Transverse colon (tissue), 4 donors: ENCODE measurements at regions not wholly inside any gene's neighbourhood (a gene's known extent, or its start where the extent isn't known, plus 50 kb on each side); places are given as distances from the start of the nearest gene placed in this dataset.
"Not testable (repeated sequence)": the region's sequence is repeated elsewhere in the genome, so short reads cannot be mapped to it uniquely, and the experiment has no call there.

Experiments
- DNase-seq: peaks from one replicate; pipeline ENCODE4 v3.0.0-alpha.2; 2019
- H3K27ac ChIP-seq, 4 donors: fragments of 200-600 bp; sonication (generic); 2 replicates each; pipeline ENCODE4 v1.5.1; 2016 to 2018; ENCODE audit warnings: inconsistent platforms in 4 of 4
- H3K27me3 ChIP-seq: fragments of 200-600 bp; sonication (generic); 2 replicates; pipeline ENCODE4 v1.5.1; 2017; ENCODE audit warnings: inconsistent platforms
- H3K36me3 ChIP-seq, 4 donors: fragments of 200-600 bp; sonication (generic); 2 replicates each; pipeline ENCODE4 v1.5.1; 2017 to 2019; ENCODE audit warnings: inconsistent platforms in 4 of 4
- H3K4me1 ChIP-seq, 4 donors: fragments of 200-600 bp; sonication (generic); 2 replicates each; pipeline ENCODE4 v1.5.1; 2017 to 2020; ENCODE audit warnings: inconsistent platforms in 4 of 4
- H3K4me3 ChIP-seq, 4 donors: fragments of 200-600 bp; sonication (generic); 1 replicate in 1 of 4; 2 replicates in 3 of 4; pipeline versions ENCODE4 v1.5.1 to v1.6.1; 2017 to 2019; ENCODE audit warnings: inconsistent platforms in 4 of 4
- H3K9me3 ChIP-seq, 2 donors: fragments of 200-600 bp; sonication (generic); 2 replicates each; pipeline ENCODE4 v1.5.1; 2017 to 2019; ENCODE audit warnings: inconsistent platforms in 2 of 2
- CTCF ChIP-seq, 5 experiments: fragments of 200-600 bp in 3 of 5; fragments of 450-650 bp in 2 of 5; sonication (generic) in 3 of 5; IDR thresholded peaks; 1 replicate in 2 of 5; 2 replicates in 3 of 5; pipeline ENCODE4 v1.5.1; 2016 to 2017; ENCODE audit warnings: antibody characterized with exemption in 5 of 5, inconsistent platforms in 3 of 5, mild to moderate bottlenecking in 2 of 5, moderate library complexity in 1 of 5
- EP300 ChIP-seq: sonication (generic); formaldehyde crosslinking; IDR thresholded peaks from one replicate; pipeline ENCODE4 v1.6.1; 2017; ENCODE audit warnings: antibody characterized with exemption, low read depth
- POLR2A ChIP-seq: fragments of 450-650 bp; IDR thresholded peaks from one replicate; pipeline ENCODE4 v1.6.1; 2016; ENCODE audit warnings: antibody characterized with exemption, mild to moderate bottlenecking, moderate library complexity
- POLR2AphosphoS5 ChIP-seq, 3 donors: sonication (generic); formaldehyde crosslinking; IDR thresholded peaks; one replicate each; pipeline ENCODE4 v1.6.1; 2016; ENCODE audit warnings: antibody characterized with exemption in 3 of 3
- WGBS, 2 donors: methylation state at CpG; one replicate each; pipeline ENCODE4 v1.1.5; 2018; ENCODE audit warnings: low coverage in 1 of 2; 5-methylcytosine and 5-hydroxymethylcytosine counted together
- in situ Hi-C, 4 donors: fragments of 200-750 bp; cut with MboI; loops; one replicate each; pipeline versions ENCODE4 v1.15.0 to v1.15.1; 2017; ENCODE audit warnings: low sequenced_read_pairs in 3 of 4, low pct_ligation_motif_present in 1 of 4, low pct_unique_long_range_greater_than_20kb in 1 of 4
- intact Hi-C: fragments of 100-400 bp; cut with DNase I; formaldehyde crosslinking; loops from one replicate; pipeline ENCODE4 v1.15.1; 2023; ENCODE audit warnings: low total_unique reads

GRCh38 chr6:167751579-167752115 lies 75.1 kb upstream of the AFDN start:
- H3K4me3 ChIP-seq, result no peak overlapping the region

GRCh38 chr6:167753281-167753680 lies 73.4 kb upstream of the AFDN start:
- H3K9me3 ChIP-seq, intact Hi-C loops, in situ Hi-C loops, H3K36me3 ChIP-seq, DNase-seq, H3K27ac ChIP-seq, H3K27me3 ChIP-seq, H3K4me3 ChIP-seq: not testable (repeated sequence)
- peaks cover 7 to 19% (median 9%) of the 10 kb centered on the region in 4 donors for H3K4me1 ChIP-seq
- WGBS, 2 donors, result no CpG with 5 or more reads among the region's 2 CpGs

More at GRCh38 chr6:167751579-167752115, 75.1 kb upstream of the AFDN start:
- TF ChIP-seq POLR2A, result no peak
- TF ChIP-seq CTCF (IDR thresholded peaks at IDR 0.05), result no peak
- no peak for TF ChIP-seq EP300
- TF ChIP-seq POLR2AphosphoS5 (IDR thresholded peaks at IDR 0.05), result no peak
- H3K36me3 ChIP-seq, result no peaks in the 10 kb centered on the region
- no peak for DNase-seq
- 66% methylated on average over 7 of the region's 7 CpGs; no CpG with 5 or more reads in 1 of the 2 donors for WGBS, 2 donors
- in situ Hi-C loops, result no loop called here
- intact Hi-C loops, result no loop called here
- H3K27ac ChIP-seq, result peak overlapping the region in 3 of 4 donors; percentile 2 to 29 (median 15)
- peaks cover 7 to 26% (median 9%) of the 10 kb centered on the region in 4 donors for H3K4me1 ChIP-seq
- H3K9me3 ChIP-seq, result no peaks in the 10 kb centered on the region
- no peaks in the 10 kb centered on the region for H3K27me3 ChIP-seq

GRCh38 chr6:167754691-167755090 lies 72.0 kb upstream of the AFDN start:
- intact Hi-C loops (no loop called here), in situ Hi-C loops (no loop called here)
- Histone ChIP-seq H3K27ac (no peak overlapping the region), H3K4me1 (peaks cover 7 to 10% (median 9%) of the 10 kb centered on the region in 4 donors), H3K27me3 (no peaks in the 10 kb centered on the region), H3K36me3 (no peaks in the 10 kb centered on the region), H3K4me3 (no peak overlapping the region), H3K9me3 (no peaks in the 10 kb centered on the region)
- WGBS, 2 donors, result 91 to 97% methylated on average over 6 to 10 of the region's 10 CpGs
- no peak for DNase-seq
- TF ChIP-seq POLR2AphosphoS5 (IDR thresholded peaks at IDR 0.05) (no peak), EP300 (no peak), POLR2A (no peak), CTCF (IDR thresholded peaks at IDR 0.05) (no peak)

- no peaks in the 10 kb centered on the region for H3K9me3 ChIP-seq
- 95% methylated on average over 16 of the region's 16 CpGs; no CpG with 5 or more reads in 1 of the 2 donors for WGBS, 2 donors
- TF ChIP-seq POLR2AphosphoS5 (IDR thresholded peaks at IDR 0.05) (no peak), EP300 (no peak)
- no peak overlapping the region for H3K4me3 ChIP-seq
- in situ Hi-C loops, result no loop called here
- DNase-seq, result no peak
- peaks cover 7 to 10% (median 9%) of the 10 kb centered on the region in 4 donors for H3K4me1 ChIP-seq
- H3K27ac ChIP-seq, result no peak overlapping the region
- intact Hi-C loops, result no loop called here
- no peaks in the 10 kb centered on the region for H3K36me3 ChIP-seq
- no peaks in the 10 kb centered on the region for H3K27me3 ChIP-seq
These were observed 71.2 kb upstream of the AFDN start for GRCh38 chr6:167755461-167755860.

GRCh38 chr6:167756597-167756996 lies 70.1 kb upstream of the AFDN start:
- in situ Hi-C loops (no loop called here), intact Hi-C loops (no loop called here)
- H3K4me1 ChIP-seq, result peaks cover under 1 to 11% (median 7%) of the 10 kb centered on the region in 4 donors
- no peak for TF ChIP-seq EP300
- TF ChIP-seq POLR2A, result no peak
- no peak for TF ChIP-seq CTCF (IDR thresholded peaks at IDR 0.05)
- TF ChIP-seq POLR2AphosphoS5 (IDR thresholded peaks at IDR 0.05), result no peak
- H3K36me3 ChIP-seq, result no peaks in the 10 kb centered on the region
- WGBS, 2 donors, result 51% methylated on average over 2 of the region's 2 CpGs; no CpG with 5 or more reads in 1 of the 2 donors
- H3K9me3 ChIP-seq, result no peaks in the 10 kb centered on the region
- no peak for DNase-seq
- H3K4me3 ChIP-seq, result no peak overlapping the region
- no peak overlapping the region for H3K27ac ChIP-seq
- no peaks in the 10 kb centered on the region for H3K27me3 ChIP-seq
